Neural crest cell (in vitro differentiated cells): ENCODE measurements at regions not wholly inside any gene's neighbourhood (a gene's known extent, or its start where the extent isn't known, plus 50 kb on each side); places are given as distances from the start of the nearest gene placed in this dataset.

Source experiments
- DNase-seq: peaks from one replicate; pipeline ENCODE4 v3.0.0; 2021; ENCODE audit warnings: low read depth, mixed read lengths, low spot score
- H3K27ac Mint-ChIP-seq: one replicate; pipeline ENCODE4 v1.8.0; 2021; ENCODE audit warnings: mild to moderate bottlenecking, mixed read lengths; ENCODE audit not compliant: unreplicated experiment
- H3K27me3 Mint-ChIP-seq: 2 replicates; pipeline ENCODE4 v1.8.0; 2021; ENCODE audit warnings: low read depth, mild to moderate bottlenecking, mixed read lengths
- H3K36me3 Mint-ChIP-seq: 2 replicates; pipeline ENCODE4 v1.8.0; 2021; ENCODE audit warnings: low read depth, mild to moderate bottlenecking, mixed read lengths
- H3K4me1 Mint-ChIP-seq: 2 replicates; pipeline ENCODE4 v1.8.0; 2021; ENCODE audit warnings: mixed read lengths
- H3K4me3 Mint-ChIP-seq: one replicate; pipeline ENCODE4 v1.8.0; 2021; ENCODE audit warnings: mild to moderate bottlenecking, mixed read lengths
- H3K9me3 Mint-ChIP-seq: 2 replicates; pipeline ENCODE4 v1.8.0; 2021; ENCODE audit warnings: mixed read lengths
- CTCF ChIP-seq: fragments of 200-600 bp; sonication (generic); conservative IDR thresholded peaks from 2 replicates; pipeline ENCODE4 v1.5.0; 2021; ENCODE audit warnings: antibody characterized with exemption, mild to moderate bottlenecking

GRCh38 chr7:136290351-136290750 lies 313.2 kb upstream of the MTPN start:
- no peak overlapping the region for H3K4me3 Mint-ChIP-seq
- no peak for TF ChIP-seq CTCF
- no peaks in the 10 kb centered on the region for H3K4me1 Mint-ChIP-seq
- no peaks in the 10 kb centered on the region for H3K27me3 Mint-ChIP-seq
- no peaks in the 10 kb centered on the region for H3K36me3 Mint-ChIP-seq
- H3K9me3 Mint-ChIP-seq, result no peaks in the 10 kb centered on the region
- no peak overlapping the region for H3K27ac Mint-ChIP-seq
- no peak for DNase-seq

GRCh38 chr7:136278057-136278456 lies 300.9 kb upstream of the MTPN start:
- Mint-ChIP-seq H3K4me3 (no peak overlapping the region), H3K36me3 (no peaks in the 10 kb centered on the region), H3K27me3 (no peaks in the 10 kb centered on the region), H3K27ac (no peak overlapping the region), H3K9me3 (no peaks in the 10 kb centered on the region), H3K4me1 (peaks cover 1% of the 10 kb centered on the region)
- no peak for DNase-seq
- no peak for TF ChIP-seq CTCF

GRCh38 chr7:136275794-136276193 lies 298.6 kb upstream of the MTPN start:
- no peak for TF ChIP-seq CTCF
- H3K4me3 Mint-ChIP-seq, result no peak overlapping the region

GRCh38 chr7:136274636-136275345 lies 297.6 kb upstream of the MTPN start:
- no peak overlapping the region for H3K27ac Mint-ChIP-seq
- H3K4me1 Mint-ChIP-seq, result peaks cover 4% of the 10 kb centered on the region
- no peaks in the 10 kb centered on the region for H3K9me3 Mint-ChIP-seq
- TF ChIP-seq CTCF, result no peak
- no peak overlapping the region for H3K4me3 Mint-ChIP-seq
- H3K36me3 Mint-ChIP-seq, result no peaks in the 10 kb centered on the region
- DNase-seq, result no peak
- H3K27me3 Mint-ChIP-seq, result no peaks in the 10 kb centered on the region

More at GRCh38 chr7:136275794-136276193, 298.6 kb upstream of the MTPN start:
- no peaks in the 10 kb centered on the region for H3K36me3 Mint-ChIP-seq
- H3K9me3 Mint-ChIP-seq, result no peaks in the 10 kb centered on the region
- H3K27me3 Mint-ChIP-seq, result no peaks in the 10 kb centered on the region
- peaks cover 4% of the 10 kb centered on the region for H3K4me1 Mint-ChIP-seq
- H3K27ac Mint-ChIP-seq, result no peak overlapping the region
- DNase-seq, result no peak

GRCh38 chr7:136272934-136273333 lies 295.8 kb upstream of the MTPN start:
- no peak for DNase-seq
- peaks cover 7% of the 10 kb centered on the region for H3K9me3 Mint-ChIP-seq

More at GRCh38 chr7:136272934-136273333, 295.8 kb upstream of the MTPN start:
- TF ChIP-seq CTCF, result no peak
- Mint-ChIP-seq H3K27me3 (no peaks in the 10 kb centered on the region), H3K4me1 (peaks cover 4% of the 10 kb centered on the region), H3K4me3 (no peak overlapping the region), H3K27ac (no peak overlapping the region), H3K36me3 (peaks cover 4% of the 10 kb centered on the region)
